Right cardiac atrium (tissue), 5 donors: ENCODE measurements at regions not wholly inside any gene's neighbourhood (a gene's known extent, or its start where the extent isn't known, plus 50 kb on each side); places are given as distances from the start of the nearest gene placed in this dataset.
A peak's percentile ranks its signal among the peaks of the same experiment; 100 is the strongest.
"Not testable (repeated sequence)": the region's sequence is repeated elsewhere in the genome, so short reads cannot be mapped to it uniquely, and the experiment has no call there.

Experiments used
- ATAC-seq, 2 donors: fragments of 200-7000 bp; cut with Tn5 transposase; one replicate each; pipeline versions ENCODE4 v1.8.0 to v1.9.1; 2020; ENCODE audit warnings: moderate library complexity in 2 of 2, mild to moderate bottlenecking in 1 of 2
- DNase-seq, 3 donors: peaks; one replicate each; pipeline ENCODE4 v3.0.0-alpha.2; 2020
- H3K27ac ChIP-seq: one replicate; pipeline ENCODE4 v1.5.1; 2013; ENCODE audit warnings: mild to moderate bottlenecking, low read length, control low read depth, moderate library complexity
- H3K27me3 ChIP-seq: one replicate; pipeline ENCODE4 v1.6.1; 2013; ENCODE audit not compliant: control insufficient read depth, insufficient read depth
- H3K4me1 ChIP-seq: one replicate; pipeline ENCODE4 v1.6.1; 2013; ENCODE audit warnings: low read length; ENCODE audit not compliant: control insufficient read depth, insufficient read depth
- H3K4me3 ChIP-seq: one replicate; pipeline ENCODE4 v1.5.1; 2013; ENCODE audit warnings: low read length, control low read depth
- H3K9me3 ChIP-seq: one replicate; pipeline ENCODE4 v1.6.1; 2013; ENCODE audit warnings: low read length; ENCODE audit not compliant: control insufficient read depth
- WGBS: extraction: QIAGEN DNeasy Blood & Tissue Kit; methylation state at CpG from one replicate; pipeline ENCODE4 v1.1.7; 2013; 5-methylcytosine and 5-hydroxymethylcytosine counted together
- intact Hi-C, 4 donors: fragments of 100-400 bp; cut with DNase I; formaldehyde crosslinking; loops; one replicate each; pipeline versions ENCODE4 v1.11.0 to v1.14.0; 2022 to 2023
- donor health status: healthy with polysubstance abuse.
- donor health status: DM: no; HTN: yes; CAD: no.
- donor health status: DM: no; HTN: no; CAD: no.
- donor health status: DM: no; HTN: yes; CAD: no; lungs with severe emphysema.
- donor health status: DM: yes; HTN: yes; CAD: no.

- ATAC-seq (no peak), DNase-seq (no peak)
- H3K4me3 ChIP-seq = no peak overlapping the region
- no peaks in the 10 kb centered on the region for H3K9me3 ChIP-seq
- no peak overlapping the region for H3K27ac ChIP-seq
- intact Hi-C loops = no loop called here
- no peaks in the 10 kb centered on the region for H3K4me1 ChIP-seq
- H3K27me3 ChIP-seq = no peaks in the 10 kb centered on the region
- WGBS = 94% methylated on average over 1 of the region's 1 CpG
These were observed 166.5 kb downstream of the COG6 start for GRCh38 chr13:39821977-39822376.

GRCh38 chr13:39822437-39822836 lies 167.0 kb downstream of the COG6 start:
- WGBS = 86% methylated on average over 3 of the region's 3 CpGs
- Histone ChIP-seq H3K4me3 (no peak overlapping the region), H3K27ac (no peak overlapping the region), H3K27me3 (no peaks in the 10 kb centered on the region), H3K9me3 (no peaks in the 10 kb centered on the region), H3K4me1 (no peaks in the 10 kb centered on the region)
- DNase-seq = no peak
- intact Hi-C loops = no loop called here
- ATAC-seq = no peak

GRCh38 chr13:39823063-39823713 lies 167.7 kb downstream of the COG6 start:
- intact Hi-C loops = no loop called here
- Histone ChIP-seq H3K9me3 (no peaks in the 10 kb centered on the region), H3K27me3 (no peaks in the 10 kb centered on the region), H3K4me3 (no peak overlapping the region), H3K4me1 (no peaks in the 10 kb centered on the region), H3K27ac (no peak overlapping the region)
- WGBS = 93% methylated on average over 6 of the region's 6 CpGs
- ATAC-seq = no peak
- DNase-seq = no peak

- Histone ChIP-seq H3K4me3 (no peak overlapping the region), H3K27ac (no peak overlapping the region), H3K9me3 (no peaks in the 10 kb centered on the region), H3K27me3 (no peaks in the 10 kb centered on the region), H3K4me1 (no peaks in the 10 kb centered on the region)
- 95% methylated on average over 6 of the region's 6 CpGs for WGBS
- DNase-seq (no peak), ATAC-seq (no peak)
- intact Hi-C loops = no loop called here
These were observed 170.4 kb downstream of the COG6 start for GRCh38 chr13:39825886-39826285.

GRCh38 chr13:39835253-39835652 lies 179.8 kb downstream of the COG6 start:
- H3K4me1 ChIP-seq = no peaks in the 10 kb centered on the region
- intact Hi-C loops = no loop called here
- H3K4me3 ChIP-seq = no peak overlapping the region
- H3K9me3 ChIP-seq = no peaks in the 10 kb centered on the region
- DNase-seq (no peak), ATAC-seq (no peak)
- no peak overlapping the region for H3K27ac ChIP-seq
- WGBS = 84% methylated on average over 7 of the region's 7 CpGs
- no peaks in the 10 kb centered on the region for H3K27me3 ChIP-seq

GRCh38 chr13:39836038-39836437 lies 180.6 kb downstream of the COG6 start:
- H3K9me3 ChIP-seq = no peaks in the 10 kb centered on the region
- no peak overlapping the region for H3K4me3 ChIP-seq
- no peaks in the 10 kb centered on the region for H3K27me3 ChIP-seq
- 82% methylated on average over 2 of the region's 2 CpGs for WGBS
- DNase-seq = no peak
- H3K27ac ChIP-seq = no peak overlapping the region
- no peaks in the 10 kb centered on the region for H3K4me1 ChIP-seq
- no peak for ATAC-seq
- intact Hi-C loops = no loop called here

GRCh38 chr13:39837866-39838265 lies 182.4 kb downstream of the COG6 start:
- H3K9me3 ChIP-seq, H3K27me3 ChIP-seq, intact Hi-C loops, H3K27ac ChIP-seq, ATAC-seq, DNase-seq, H3K4me3 ChIP-seq, H3K4me1 ChIP-seq: not testable (repeated sequence)
- WGBS = 95% methylated on average over 1 of the region's 1 CpG

GRCh38 chr13:39840201-39840600 lies 184.7 kb downstream of the COG6 start:
- 78% methylated on average over 3 of the region's 3 CpGs for WGBS
- H3K4me3 ChIP-seq = no peak overlapping the region
- no peak overlapping the region for H3K27ac ChIP-seq
- H3K27me3 ChIP-seq = no peaks in the 10 kb centered on the region
- no peak for ATAC-seq
- intact Hi-C loops = no loop called here
- no peaks in the 10 kb centered on the region for H3K4me1 ChIP-seq
- no peak for DNase-seq
- no peaks in the 10 kb centered on the region for H3K9me3 ChIP-seq

GRCh38 chr13:39847336-39847735 lies 191.9 kb downstream of the COG6 start:
- no peaks in the 10 kb centered on the region for H3K27me3 ChIP-seq
- ATAC-seq (no peak), DNase-seq (no peak)
- 71% methylated on average over 3 of the region's 3 CpGs for WGBS
- H3K4me3 ChIP-seq = no peak overlapping the region
- intact Hi-C loops = no loop called here
- H3K4me1 ChIP-seq = no peaks in the 10 kb centered on the region
- no peak overlapping the region for H3K27ac ChIP-seq
- no peaks in the 10 kb centered on the region for H3K9me3 ChIP-seq

GRCh38 chr13:39855236-39855635 lies 199.8 kb downstream of the COG6 start:
- Histone ChIP-seq H3K27ac (no peak overlapping the region), H3K4me1 (no peaks in the 10 kb centered on the region), H3K4me3 (no peak overlapping the region), H3K27me3 (no peaks in the 10 kb centered on the region), H3K9me3 (no peaks in the 10 kb centered on the region)
- ATAC-seq = no peak
- intact Hi-C loops = no loop called here
- no peak for DNase-seq
- 76% methylated on average over 4 of the region's 4 CpGs for WGBS

- Histone ChIP-seq H3K9me3 (no peaks in the 10 kb centered on the region), H3K4me3 (no peak overlapping the region), H3K27me3 (no peaks in the 10 kb centered on the region), H3K27ac (no peak overlapping the region), H3K4me1 (no peaks in the 10 kb centered on the region)
- intact Hi-C loops = no loop called here
- ATAC-seq = no peak
- 88% methylated on average over 8 of the region's 8 CpGs for WGBS
- DNase-seq = peak in 1 of 3 donors; percentile 22
These were observed 201.3 kb downstream of the COG6 start for GRCh38 chr13:39856714-39857113.

GRCh38 chr13:39858794-39859193 lies 203.3 kb downstream of the COG6 start:
- ATAC-seq (no peak), DNase-seq (no peak)
- WGBS = 87% methylated on average over 2 of the region's 2 CpGs
- Histone ChIP-seq H3K4me3 (no peak overlapping the region), H3K27me3 (no peaks in the 10 kb centered on the region), H3K27ac (no peak overlapping the region), H3K9me3 (no peaks in the 10 kb centered on the region), H3K4me1 (no peaks in the 10 kb centered on the region)
- intact Hi-C loops = no loop called here
